ENCODE measurements at regions not wholly inside any gene's neighbourhood (a gene's known extent, or its start where the extent isn't known, plus 50 kb on each side); places are given as distances from the start of the nearest gene placed in this dataset.
"Not testable (repeated sequence)": the region's sequence is repeated elsewhere in the genome, so short reads cannot be mapped to it uniquely, and the experiment has no call there.

DNA sequence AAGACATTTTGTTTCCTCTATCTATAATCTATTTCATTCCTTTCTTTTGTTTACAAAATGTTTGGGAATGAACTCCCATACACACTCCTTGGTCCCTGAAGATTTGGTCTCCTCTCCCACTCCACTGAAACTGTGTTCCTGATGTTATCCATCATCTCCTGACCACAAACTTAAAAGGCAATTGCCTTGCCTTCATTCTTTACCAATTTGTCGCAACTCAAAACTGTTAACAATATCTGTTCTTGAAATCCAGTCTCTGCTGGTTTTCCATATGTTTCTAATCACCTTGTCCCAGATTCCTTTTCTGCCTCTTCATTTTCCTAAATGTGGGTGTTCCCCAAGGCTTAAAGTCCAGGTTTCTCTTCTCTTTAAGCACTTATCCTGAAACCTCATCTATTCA lies 262.2 kb upstream of the TTC29 start:
- Mint-ChIP-seq H3K27me3 (no peaks in the 10 kb centered on the region), H3K9me3 (peaks cover 10% of the 10 kb centered on the region), H3K27ac (no peak overlapping the region), H3K36me3 (no peaks in the 10 kb centered on the region), H3K4me3 (no peak overlapping the region), H3K4me1 (no peaks in the 10 kb centered on the region)

DNA sequence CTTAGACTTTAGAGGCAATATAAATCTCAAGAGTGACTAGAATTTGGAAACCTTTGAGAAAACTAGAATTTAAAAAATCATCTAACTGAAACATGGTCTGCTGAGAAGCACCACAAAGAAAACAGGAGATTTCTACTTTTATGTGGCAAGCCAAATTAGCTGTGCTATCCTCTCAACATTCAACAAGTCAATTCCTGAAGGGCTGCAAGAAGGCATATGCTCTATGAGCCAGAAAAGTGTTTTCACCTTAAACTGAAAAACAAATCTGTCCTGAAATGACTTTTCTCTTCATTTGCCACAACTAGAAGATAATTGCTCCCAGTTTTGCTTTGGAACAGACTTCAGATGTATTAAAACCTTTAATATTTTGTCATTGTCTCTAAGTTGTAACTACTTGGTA lies 263.2 kb upstream of the EDNRA start:
- H3K4me1 Mint-ChIP-seq: no peaks in the 10 kb centered on the region
- no peak overlapping the region for H3K27ac Mint-ChIP-seq
- H3K36me3 Mint-ChIP-seq: no peaks in the 10 kb centered on the region
- no peak overlapping the region for H3K4me3 Mint-ChIP-seq
- no peaks in the 10 kb centered on the region for H3K9me3 Mint-ChIP-seq
- H3K27me3 Mint-ChIP-seq: peaks cover 2% of the 10 kb centered on the region

DNA sequence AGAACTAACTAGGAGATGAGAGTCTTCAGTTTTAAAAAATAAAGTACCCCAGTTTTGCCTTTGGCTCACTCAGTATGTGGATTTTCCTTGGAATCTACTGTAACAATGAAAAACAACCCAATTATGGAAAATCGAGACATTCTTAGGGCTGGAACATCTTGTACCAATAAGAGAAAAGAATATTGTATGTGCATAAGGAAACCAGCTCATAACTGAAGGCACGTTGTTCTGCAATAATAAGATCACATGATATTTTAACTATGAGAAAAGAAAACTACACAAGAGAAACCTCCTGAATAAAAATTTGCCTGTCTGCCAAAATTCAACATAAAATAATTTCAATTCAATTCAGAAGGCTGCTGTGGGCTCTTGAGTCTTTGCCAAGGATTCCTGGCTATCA lies 261.8 kb upstream of the EDNRA start:
- no peaks in the 10 kb centered on the region for H3K9me3 Mint-ChIP-seq
- H3K27me3 Mint-ChIP-seq: peaks cover 1% of the 10 kb centered on the region
- H3K4me1 Mint-ChIP-seq: no peaks in the 10 kb centered on the region
- H3K36me3 Mint-ChIP-seq: no peaks in the 10 kb centered on the region
- no peak overlapping the region for H3K27ac Mint-ChIP-seq
- H3K4me3 Mint-ChIP-seq: no peak overlapping the region

DNA sequence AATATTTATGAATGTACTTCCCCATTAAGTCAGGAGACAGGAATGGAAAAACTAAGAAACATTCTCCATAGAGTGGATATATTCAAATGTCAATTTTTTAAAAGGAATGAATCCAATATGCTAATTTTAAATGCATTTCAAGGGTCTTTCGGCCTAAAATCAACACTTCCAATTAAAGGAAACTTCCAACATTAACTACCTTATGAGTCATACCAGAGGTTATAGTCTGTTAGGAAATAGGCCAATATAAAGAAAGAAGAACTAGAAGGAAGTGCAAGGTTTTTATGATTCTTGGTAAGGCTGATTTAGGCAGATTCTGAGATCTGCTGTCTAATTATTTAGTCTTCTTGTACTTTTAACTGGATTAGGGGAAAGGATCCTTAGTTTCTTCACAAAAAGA lies 260.1 kb upstream of the EDNRA start:
- no peaks in the 10 kb centered on the region for H3K27me3 Mint-ChIP-seq
- no peak overlapping the region for H3K4me3 Mint-ChIP-seq
- H3K27ac Mint-ChIP-seq: no peak overlapping the region
- H3K4me1 Mint-ChIP-seq: no peaks in the 10 kb centered on the region
- H3K36me3 Mint-ChIP-seq: no peaks in the 10 kb centered on the region
- H3K9me3 Mint-ChIP-seq: no peaks in the 10 kb centered on the region

DNA sequence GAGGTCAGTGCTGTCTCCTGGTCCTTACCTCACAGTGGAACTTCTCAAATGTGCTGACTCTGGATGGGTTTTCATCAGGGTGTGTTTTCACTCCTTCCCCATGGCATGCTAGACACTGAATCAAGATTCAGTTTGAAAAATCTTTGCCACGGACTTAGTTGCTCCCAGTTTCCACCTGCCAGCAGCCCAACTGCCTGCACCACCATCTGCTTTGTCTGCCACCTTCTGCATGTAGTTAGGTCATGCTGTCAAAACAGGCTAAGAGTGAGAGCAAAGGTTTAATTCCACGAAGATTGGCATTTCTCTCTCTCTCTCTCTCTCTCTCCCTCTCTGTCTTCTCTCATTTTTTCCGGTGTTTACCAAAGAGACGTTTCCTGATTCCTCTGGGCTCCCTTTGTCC lies 258.0 kb upstream of the EDNRA start:
- Mint-ChIP-seq H3K27me3 (no peaks in the 10 kb centered on the region), H3K4me1 (no peaks in the 10 kb centered on the region), H3K9me3 (no peaks in the 10 kb centered on the region), H3K27ac (no peak overlapping the region), H3K36me3 (no peaks in the 10 kb centered on the region), H3K4me3 (no peak overlapping the region)

DNA sequence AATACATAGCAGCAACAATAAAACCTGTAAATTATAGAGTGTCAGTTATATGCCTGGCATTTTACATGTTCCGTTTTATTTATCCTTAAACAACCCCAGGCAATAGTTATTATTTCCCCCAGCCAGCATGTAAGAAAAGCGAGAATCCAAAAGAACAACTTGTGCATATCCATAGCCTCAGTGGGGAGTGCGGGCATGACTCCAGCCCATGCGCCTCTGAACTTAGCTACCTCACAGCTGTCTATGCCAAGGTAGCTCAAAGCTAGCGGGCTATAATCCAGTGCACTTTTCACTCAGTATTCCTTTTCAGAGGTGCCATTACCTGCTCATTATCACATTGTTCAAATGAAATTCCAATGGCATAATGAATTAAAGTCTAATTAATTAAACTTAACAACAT lies 257.3 kb upstream of the EDNRA start:
- Mint-ChIP-seq H3K27me3 (no peaks in the 10 kb centered on the region), H3K4me3 (no peak overlapping the region), H3K4me1 (no peaks in the 10 kb centered on the region), H3K9me3 (no peaks in the 10 kb centered on the region), H3K27ac (no peak overlapping the region), H3K36me3 (no peaks in the 10 kb centered on the region)

DNA sequence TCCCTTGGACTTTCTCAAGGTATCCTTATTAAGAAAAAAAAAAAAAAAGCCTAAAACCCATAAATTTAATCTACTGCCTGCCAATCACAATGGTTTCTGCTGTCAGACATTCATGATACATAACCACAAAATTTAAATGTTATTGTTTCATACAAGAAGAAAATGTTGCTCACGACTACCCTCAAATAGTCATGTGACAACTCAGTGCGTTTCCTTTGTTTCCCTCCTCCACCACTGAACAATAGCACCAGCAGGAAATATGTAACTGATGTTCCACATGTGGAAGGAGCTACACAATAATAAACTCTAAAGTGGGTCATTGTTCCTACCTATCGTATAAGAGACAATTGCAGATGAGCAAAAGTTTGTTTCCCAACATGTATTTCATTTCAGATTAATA lies 244.1 kb upstream of the EDNRA start:
- no peaks in the 10 kb centered on the region for H3K27me3 Mint-ChIP-seq
- H3K4me3 Mint-ChIP-seq: no peak overlapping the region
- H3K36me3 Mint-ChIP-seq: no peaks in the 10 kb centered on the region
- H3K4me1 Mint-ChIP-seq: no peaks in the 10 kb centered on the region
- H3K27ac Mint-ChIP-seq: no peak overlapping the region
- H3K9me3 Mint-ChIP-seq: no peaks in the 10 kb centered on the region

DNA sequence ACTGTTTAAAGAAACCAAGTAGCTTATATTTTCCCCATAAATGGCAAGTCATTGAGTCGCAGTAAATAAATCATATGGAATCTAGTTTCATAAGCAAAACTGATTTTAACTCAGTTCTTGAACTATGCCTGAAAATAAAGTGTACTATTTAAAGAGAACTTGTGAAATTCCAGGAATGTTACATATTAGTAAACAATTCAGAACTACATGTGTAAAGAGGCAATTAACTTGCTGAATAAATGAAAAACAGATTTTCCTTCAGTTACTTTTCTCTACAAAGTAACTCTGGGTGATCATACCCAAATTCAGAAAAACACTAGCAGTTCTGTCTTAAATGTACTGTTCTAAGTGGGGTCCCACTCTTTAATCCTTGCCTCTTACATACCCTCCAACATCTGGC lies 236.1 kb upstream of the EDNRA start:
- Mint-ChIP-seq H3K4me3 (no peak overlapping the region), H3K4me1 (no peaks in the 10 kb centered on the region), H3K9me3 (peaks cover 6% of the 10 kb centered on the region), H3K27me3 (peaks cover 1% of the 10 kb centered on the region), H3K36me3 (no peaks in the 10 kb centered on the region), H3K27ac (no peak overlapping the region)

DNA sequence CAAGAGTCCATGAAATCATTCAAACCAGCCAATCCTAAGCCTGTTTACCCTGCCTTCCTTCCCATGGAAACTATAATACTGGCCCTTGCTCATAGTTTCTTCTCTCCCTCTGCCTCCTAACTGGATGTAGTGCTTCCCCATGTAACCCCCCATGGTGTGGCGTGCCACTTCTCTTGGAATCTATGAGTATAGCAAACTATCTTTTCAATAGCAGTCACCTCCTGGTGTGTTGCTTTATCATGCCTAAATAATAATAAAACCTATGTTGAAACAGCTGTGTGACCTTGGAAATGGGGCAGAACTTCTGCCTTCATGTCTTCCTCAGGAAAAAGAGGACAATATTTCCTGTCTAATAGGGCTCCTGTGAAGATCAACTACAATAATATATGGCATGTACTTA lies 234.8 kb upstream of the EDNRA start:
- no peaks in the 10 kb centered on the region for H3K4me1 Mint-ChIP-seq
- no peak overlapping the region for H3K27ac Mint-ChIP-seq

DNA sequence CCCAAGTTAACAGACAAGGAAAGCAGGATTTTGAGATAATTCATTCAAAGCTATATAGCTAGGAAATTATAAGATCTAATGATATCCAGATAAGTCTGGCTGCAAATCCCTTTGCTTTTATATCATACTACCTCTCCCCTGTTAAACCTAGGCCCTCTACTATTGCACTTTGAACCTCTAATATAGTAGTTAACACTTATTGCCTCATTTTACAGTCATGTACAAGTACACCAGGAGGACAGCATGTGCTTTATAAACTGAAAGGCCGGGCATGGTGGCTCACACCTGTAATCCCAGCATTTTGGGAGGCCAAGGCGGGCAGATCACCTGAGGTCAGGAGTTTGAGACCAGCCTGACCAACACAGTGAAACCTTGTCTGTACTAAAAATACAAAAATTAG lies 234.4 kb upstream of the EDNRA start:
- H3K4me3 Mint-ChIP-seq, H3K36me3 Mint-ChIP-seq, H3K9me3 Mint-ChIP-seq, H3K4me1 Mint-ChIP-seq, H3K27me3 Mint-ChIP-seq, H3K27ac Mint-ChIP-seq: not testable (repeated sequence)

More for the DNA sequence above, 234.8 kb upstream of the EDNRA start:
- Mint-ChIP-seq H3K36me3 (no peaks in the 10 kb centered on the region), H3K4me3 (no peak overlapping the region), H3K27me3 (peaks cover 1% of the 10 kb centered on the region), H3K9me3 (peaks cover 6% of the 10 kb centered on the region)

DNA sequence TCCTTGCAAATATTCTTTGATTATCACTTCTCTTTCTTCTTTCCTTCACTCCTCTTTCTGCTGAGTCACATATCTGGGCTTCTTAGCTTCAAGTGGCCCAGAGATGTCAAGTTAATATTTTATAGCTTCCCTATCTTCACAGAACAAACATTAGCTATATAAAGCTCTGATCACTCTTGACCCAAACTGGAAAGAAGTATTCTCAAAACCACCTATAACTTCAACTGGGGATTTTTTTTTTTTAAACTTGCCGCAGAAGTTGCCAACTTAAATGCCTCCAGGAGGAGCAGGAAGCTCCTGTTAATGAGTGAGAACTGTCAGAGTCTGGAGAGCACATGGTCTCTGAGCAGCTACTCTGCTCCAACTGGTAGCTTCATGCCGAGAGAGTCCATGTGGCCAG lies 233.3 kb upstream of the EDNRA start:
- no peak overlapping the region for H3K27ac Mint-ChIP-seq
- H3K4me1 Mint-ChIP-seq: no peaks in the 10 kb centered on the region
- peaks cover 6% of the 10 kb centered on the region for H3K9me3 Mint-ChIP-seq
- no peak overlapping the region for H3K4me3 Mint-ChIP-seq
- H3K27me3 Mint-ChIP-seq: peaks cover 1% of the 10 kb centered on the region
- no peaks in the 10 kb centered on the region for H3K36me3 Mint-ChIP-seq

DNA sequence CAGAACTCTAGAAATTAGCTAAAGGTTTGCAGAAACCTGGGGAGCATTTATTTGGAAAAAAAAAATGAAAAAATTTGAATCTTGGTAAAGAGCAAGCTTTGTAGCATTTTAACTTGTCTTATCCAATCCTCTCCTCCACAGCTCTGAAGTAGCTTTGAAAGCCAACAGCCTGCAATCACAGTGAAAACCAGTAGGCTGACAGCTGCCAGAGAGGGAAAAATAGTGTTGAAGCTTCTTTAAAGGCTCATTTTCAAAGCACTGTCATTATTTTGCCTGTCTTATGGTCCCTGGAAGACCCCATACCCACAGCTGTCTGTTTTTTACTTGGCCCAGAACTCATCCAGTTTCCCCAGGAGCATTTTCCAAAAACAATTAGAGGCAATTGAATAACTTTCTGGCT lies 230.8 kb upstream of the EDNRA start:
- H3K9me3 Mint-ChIP-seq: peaks cover 5% of the 10 kb centered on the region
- peaks cover 1% of the 10 kb centered on the region for H3K27me3 Mint-ChIP-seq
- no peaks in the 10 kb centered on the region for H3K4me1 Mint-ChIP-seq
- no peaks in the 10 kb centered on the region for H3K36me3 Mint-ChIP-seq
- no peak overlapping the region for H3K4me3 Mint-ChIP-seq
- no peak overlapping the region for H3K27ac Mint-ChIP-seq

DNA sequence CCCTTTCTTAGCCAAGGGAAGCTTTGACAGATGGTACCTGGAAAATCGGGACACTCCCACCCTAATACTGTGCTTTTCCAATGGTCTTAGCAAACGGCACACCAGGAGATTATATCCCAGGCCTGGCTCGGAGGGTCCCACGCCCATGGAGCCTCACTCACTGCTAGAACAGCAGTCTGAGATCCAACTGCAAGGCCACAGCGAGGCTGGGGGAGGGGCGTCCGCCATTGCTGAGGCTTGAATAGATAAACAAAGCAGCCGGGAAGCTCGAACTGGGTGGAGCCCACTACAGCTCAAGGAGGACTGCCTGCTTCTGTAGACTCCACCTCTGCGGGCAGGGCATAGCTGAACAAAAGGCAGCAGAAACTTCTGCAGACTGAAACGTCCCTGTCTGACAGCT lies 225.6 kb upstream of the EDNRA start:
- H3K9me3 Mint-ChIP-seq, H3K27me3 Mint-ChIP-seq, H3K36me3 Mint-ChIP-seq, H3K27ac Mint-ChIP-seq, H3K4me3 Mint-ChIP-seq, H3K4me1 Mint-ChIP-seq: not testable (repeated sequence)

DNA sequence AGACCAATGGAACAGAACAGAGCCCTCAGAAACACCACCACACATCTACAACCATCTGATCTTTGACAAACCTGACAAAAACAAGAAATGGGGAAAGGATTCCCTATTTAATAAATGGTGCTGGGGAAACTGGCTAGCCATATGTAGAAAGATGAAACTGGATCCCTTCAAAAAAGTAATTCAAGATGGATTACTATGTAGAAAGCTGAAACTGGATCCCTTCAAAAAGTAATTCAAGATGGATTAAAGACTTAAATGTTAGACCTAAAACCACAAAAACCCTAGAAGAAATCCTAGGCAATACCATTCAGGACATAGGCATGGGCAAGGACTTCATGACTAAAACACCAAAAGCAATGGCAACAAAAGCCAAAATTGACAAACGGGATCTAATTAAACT lies 221.6 kb upstream of the EDNRA start:
- H3K4me3 Mint-ChIP-seq, H3K4me1 Mint-ChIP-seq, H3K9me3 Mint-ChIP-seq, H3K27ac Mint-ChIP-seq, H3K27me3 Mint-ChIP-seq, H3K36me3 Mint-ChIP-seq: not testable (repeated sequence)

DNA sequence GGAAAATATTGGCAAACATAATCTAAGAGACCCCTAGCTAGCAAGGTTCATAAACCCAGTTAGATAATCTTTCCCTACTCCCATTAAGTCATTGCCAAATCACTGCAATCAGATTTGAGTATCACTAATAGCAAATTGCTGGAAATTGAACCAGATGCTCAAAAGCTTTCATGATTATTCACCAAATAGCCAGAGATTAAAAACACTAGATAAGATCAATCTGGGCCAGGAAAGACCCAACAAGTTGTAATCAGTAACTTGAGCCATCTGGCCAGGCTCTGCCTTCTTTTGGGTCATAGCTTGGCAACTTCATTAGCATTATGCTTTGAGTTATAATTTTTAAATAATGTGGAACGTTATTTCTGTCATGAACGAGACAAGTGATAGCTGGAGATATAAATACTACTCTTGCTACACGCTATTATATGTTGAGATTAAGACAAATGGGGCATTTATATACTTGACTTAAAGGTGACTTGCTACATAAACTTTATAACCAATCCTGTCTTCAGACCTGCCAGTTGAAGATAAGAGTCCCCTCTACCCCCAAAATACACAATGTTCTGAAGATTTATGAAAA lies 196.6 kb upstream of the EDNRA start:
- Mint-ChIP-seq H3K4me1 (no peaks in the 10 kb centered on the region), H3K4me3 (no peak overlapping the region), H3K9me3 (no peaks in the 10 kb centered on the region), H3K36me3 (no peaks in the 10 kb centered on the region), H3K27me3 (no peaks in the 10 kb centered on the region), H3K27ac (no peak overlapping the region)

DNA sequence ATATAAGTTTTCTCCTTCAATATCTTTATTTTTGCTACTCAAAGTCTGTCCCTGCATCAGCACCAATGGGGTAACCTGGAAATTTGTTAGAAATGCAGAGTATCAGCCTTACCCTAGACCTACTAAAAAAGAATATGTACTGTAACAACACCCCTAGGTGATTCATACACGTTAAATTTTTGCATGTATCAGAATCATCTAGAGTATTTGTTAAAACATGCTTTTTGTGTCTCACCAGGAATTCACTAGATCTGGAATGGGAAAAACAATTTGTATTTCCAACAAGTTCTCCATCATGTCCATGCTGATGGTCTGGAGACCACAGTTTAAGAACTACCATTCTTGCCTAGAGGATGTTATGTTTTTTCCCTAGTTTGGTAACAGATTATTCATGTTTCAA lies 196.0 kb upstream of the EDNRA start:
- Mint-ChIP-seq H3K27ac (no peak overlapping the region), H3K27me3 (no peaks in the 10 kb centered on the region), H3K9me3 (no peaks in the 10 kb centered on the region), H3K4me3 (no peak overlapping the region), H3K36me3 (no peaks in the 10 kb centered on the region), H3K4me1 (no peaks in the 10 kb centered on the region)

DNA sequence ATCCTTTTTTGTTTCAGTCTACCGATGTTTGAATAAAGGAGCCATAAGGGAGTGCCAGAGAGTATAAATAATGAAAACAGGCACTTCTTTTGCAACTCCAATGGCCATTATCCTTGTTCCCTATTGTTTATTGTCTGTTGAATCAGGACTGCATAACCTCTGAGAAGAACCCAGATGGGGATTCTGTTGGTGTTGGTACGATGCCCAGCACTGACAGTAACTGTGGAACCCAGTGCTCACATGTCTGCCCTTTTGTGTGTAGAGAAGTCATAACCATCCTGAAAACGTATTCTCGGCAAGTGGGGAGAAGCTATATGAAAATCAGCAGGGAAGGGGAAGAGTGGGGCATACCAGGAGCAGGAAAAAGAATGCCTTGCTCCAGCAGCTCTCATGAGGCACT lies 195.1 kb upstream of the EDNRA start:
- Mint-ChIP-seq H3K27ac (no peak overlapping the region), H3K27me3 (no peaks in the 10 kb centered on the region), H3K36me3 (no peaks in the 10 kb centered on the region), H3K9me3 (no peaks in the 10 kb centered on the region), H3K4me1 (no peaks in the 10 kb centered on the region), H3K4me3 (no peak overlapping the region)
